Suprapubic skin (tissue), 4 donors: ENCODE measurements at regions not wholly inside any gene's neighbourhood (a gene's known extent, or its start where the extent isn't known, plus 50 kb on each side); places are given as distances from the start of the nearest gene placed in this dataset.

Source experiments
- DNase-seq, 2 donors: peaks; one replicate each; pipeline ENCODE4 v3.0.0-alpha.2; 2019; ENCODE audit warnings: low spot score in 2 of 2
- H3K27ac ChIP-seq: fragments of 200-600 bp; sonication (generic); one replicate; pipeline ENCODE4 v1.5.1; 2019
- H3K27me3 ChIP-seq: fragments of 200-600 bp; sonication (generic); one replicate; pipeline ENCODE4 v1.5.1; 2019
- H3K36me3 ChIP-seq: fragments of 200-600 bp; sonication (generic); one replicate; pipeline ENCODE4 v1.5.1; 2019
- H3K4me1 ChIP-seq: fragments of 200-600 bp; sonication (generic); one replicate; pipeline ENCODE4 v1.5.1; 2019
- H3K4me3 ChIP-seq: fragments of 200-600 bp; sonication (generic); one replicate; pipeline ENCODE4 v1.5.1; 2019; ENCODE audit warnings: mild to moderate bottlenecking
- H3K9me3 ChIP-seq: fragments of 200-600 bp; sonication (generic); one replicate; pipeline ENCODE4 v1.5.1; 2019
- CTCF ChIP-seq, 2 donors: fragments of 200-600 bp in 1 of 2; fragments of 450-650 bp in 1 of 2; sonication (generic) in 1 of 2; IDR thresholded peaks; one replicate each; pipeline ENCODE4 v1.5.1; 2016 to 2019; ENCODE audit warnings: antibody characterized with exemption in 2 of 2, mild to moderate bottlenecking in 1 of 2, moderate library complexity in 1 of 2
- EP300 ChIP-seq: sonication (generic); formaldehyde crosslinking; IDR thresholded peaks from one replicate; pipeline ENCODE4 v1.6.1; 2017; ENCODE audit warnings: antibody characterized with exemption
- POLR2A ChIP-seq, 2 donors: fragments of 450-650 bp; IDR thresholded peaks; one replicate each; pipeline ENCODE4 v1.6.1; 2017; ENCODE audit warnings: antibody characterized with exemption in 2 of 2, mild to moderate bottlenecking in 2 of 2, moderate library complexity in 2 of 2
- POLR2AphosphoS5 ChIP-seq, 3 donors: sonication (generic); formaldehyde crosslinking; IDR thresholded peaks; one replicate each; pipeline ENCODE4 v1.6.1; 2017; ENCODE audit warnings: antibody characterized with exemption in 3 of 3
- WGBS: methylation state at CpG from one replicate; pipeline ENCODE4 v1.1.5; 2018; 5-methylcytosine and 5-hydroxymethylcytosine counted together

DNA sequence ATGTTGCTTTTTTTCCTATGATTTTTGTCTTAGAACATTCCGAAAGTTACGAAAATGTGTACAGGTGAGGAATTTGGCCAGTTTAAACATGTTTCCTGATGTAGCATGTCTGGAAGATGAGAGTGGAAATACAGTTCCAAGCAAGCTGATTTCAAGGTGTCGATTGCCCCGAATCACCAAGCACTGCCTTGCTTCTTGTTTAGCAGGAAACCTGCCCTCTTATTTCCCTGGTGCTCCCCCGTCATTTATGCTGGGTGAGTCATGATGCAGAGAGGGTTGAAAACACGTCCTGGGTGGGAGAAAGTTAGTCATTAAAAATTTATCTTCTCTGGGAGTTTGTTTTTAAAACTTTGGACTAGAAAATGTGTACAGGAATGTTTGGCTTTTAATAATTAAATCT, 608.6 kb upstream of the EEF2KMT start:
- WGBS: 37% methylated on average over 6 of the region's 6 CpGs
- Histone ChIP-seq H3K36me3 (no peaks in the 10 kb centered on the region), H3K27me3 (no peaks in the 10 kb centered on the region), H3K9me3 (peaks cover 3% of the 10 kb centered on the region), H3K4me1 (no peaks in the 10 kb centered on the region), H3K4me3 (no peak overlapping the region), H3K27ac (no peak overlapping the region)
- TF ChIP-seq EP300 (no peak), POLR2AphosphoS5 (IDR thresholded peaks at IDR 0.05) (no peak), CTCF (IDR thresholded peaks at IDR 0.05) (no peak), POLR2A (IDR thresholded peaks at IDR 0.05) (no peak)
- DNase-seq: no peak

GRCh38 chr16:5704271-5704670, 606.7 kb upstream of the EEF2KMT start:
- Histone ChIP-seq H3K9me3 (peaks cover 6% of the 10 kb centered on the region), H3K4me1 (no peaks in the 10 kb centered on the region), H3K27ac (no peak overlapping the region), H3K4me3 (no peak overlapping the region), H3K27me3 (no peaks in the 10 kb centered on the region), H3K36me3 (no peaks in the 10 kb centered on the region)
- TF ChIP-seq POLR2AphosphoS5 (IDR thresholded peaks at IDR 0.05) (no peak), EP300 (no peak), CTCF (IDR thresholded peaks at IDR 0.05) (no peak), POLR2A (IDR thresholded peaks at IDR 0.05) (no peak)
- WGBS: 62% methylated on average over 4 of the region's 4 CpGs
- DNase-seq: no peak

- no peak overlapping the region for H3K4me3 ChIP-seq
- no peak for TF ChIP-seq CTCF (IDR thresholded peaks at IDR 0.05)
- no peak for TF ChIP-seq POLR2A (IDR thresholded peaks at IDR 0.05)
- no peak for TF ChIP-seq EP300
- no peak for TF ChIP-seq POLR2AphosphoS5 (IDR thresholded peaks at IDR 0.05)
- no peaks in the 10 kb centered on the region for H3K4me1 ChIP-seq
- no peak overlapping the region for H3K27ac ChIP-seq
- no peaks in the 10 kb centered on the region for H3K9me3 ChIP-seq
- WGBS: 82% methylated on average over 3 of the region's 3 CpGs
- no peaks in the 10 kb centered on the region for H3K36me3 ChIP-seq
- no peak for DNase-seq
- no peaks in the 10 kb centered on the region for H3K27me3 ChIP-seq
Observed at GRCh38 chr16:5693426-5693825, 595.8 kb upstream of the EEF2KMT start.

- H3K27ac ChIP-seq: no peak overlapping the region
- no peaks in the 10 kb centered on the region for H3K27me3 ChIP-seq
- H3K4me1 ChIP-seq: no peaks in the 10 kb centered on the region
- WGBS: 96% methylated on average over 3 of the region's 3 CpGs
- H3K9me3 ChIP-seq: no peaks in the 10 kb centered on the region
- no peak overlapping the region for H3K4me3 ChIP-seq
- TF ChIP-seq POLR2A (IDR thresholded peaks at IDR 0.05) (no peak), CTCF (IDR thresholded peaks at IDR 0.05) (no peak)
- no peak for DNase-seq
- H3K36me3 ChIP-seq: no peaks in the 10 kb centered on the region
Observed at GRCh38 chr16:5681966-5682365, 584.4 kb upstream of the EEF2KMT start.

GRCh38 chr16:5678371-5678770, 580.8 kb upstream of the EEF2KMT start:
- H3K27ac ChIP-seq: no peak overlapping the region
- 32% methylated on average over 7 of the region's 7 CpGs for WGBS
- H3K36me3 ChIP-seq: no peaks in the 10 kb centered on the region
- DNase-seq: no peak
- TF ChIP-seq POLR2AphosphoS5 (IDR thresholded peaks at IDR 0.05) (no peak), POLR2A (IDR thresholded peaks at IDR 0.05) (no peak), EP300 (no peak), CTCF (IDR thresholded peaks at IDR 0.05) (no peak)
- H3K4me3 ChIP-seq: no peak overlapping the region
- no peaks in the 10 kb centered on the region for H3K4me1 ChIP-seq
- H3K27me3 ChIP-seq: no peaks in the 10 kb centered on the region
- no peaks in the 10 kb centered on the region for H3K9me3 ChIP-seq
